Sigmoid colon (tissue), 6 donors: ENCODE measurements at regions not wholly inside any gene's neighbourhood (a gene's known extent, or its start where the extent isn't known, plus 50 kb on each side); places are given as distances from the start of the nearest gene placed in this dataset.

Experiments used
- DNase-seq: peaks from one replicate; pipeline ENCODE4 v3.0.0-alpha.2; 2019
- H3K27ac ChIP-seq, 4 donors: fragments of 200-600 bp; sonication (generic); one replicate each; pipeline ENCODE4 v1.5.1; 2016 to 2019; ENCODE audit warnings: mild to moderate bottlenecking in 1 of 4
- H3K27me3 ChIP-seq, 3 donors: fragments of 200-600 bp; sonication (generic); one replicate each; pipeline ENCODE4 v1.5.1; 2019; ENCODE audit warnings: mild to moderate bottlenecking in 1 of 3
- H3K36me3 ChIP-seq, 4 donors: fragments of 200-600 bp; sonication (generic); one replicate each; pipeline ENCODE4 v1.5.1; 2016 to 2019
- H3K4me1 ChIP-seq, 4 donors: fragments of 200-600 bp; sonication (generic); one replicate each; pipeline ENCODE4 v1.5.1; 2017 to 2019
- H3K4me3 ChIP-seq, 4 donors: fragments of 200-600 bp; sonication (generic); one replicate each; pipeline ENCODE4 v1.5.1; 2017 to 2019; ENCODE audit warnings: mild to moderate bottlenecking in 2 of 4, moderate library complexity in 1 of 4
- H3K9me3 ChIP-seq, 4 donors: fragments of 200-600 bp in 3 of 4; sonication (generic) in 3 of 4; one replicate each; pipeline versions ENCODE4 v1.5.1 to v1.6.1; 2013 to 2019
- CTCF ChIP-seq, 4 experiments: fragments of 450-650 bp in 3 of 4; fragments of 200-600 bp in 1 of 4; IDR thresholded peaks; one replicate each; pipeline ENCODE4 v1.5.1; 2016 to 2019; ENCODE audit warnings: antibody characterized with exemption in 4 of 4, mild to moderate bottlenecking in 3 of 4, moderate library complexity in 2 of 4
- EP300 ChIP-seq, 4 donors: sonication (generic); formaldehyde crosslinking; IDR thresholded peaks; one replicate each; pipeline ENCODE4 v1.6.1; 2017; ENCODE audit warnings: antibody characterized with exemption in 4 of 4
- POLR2A ChIP-seq, 2 donors: fragments of 450-650 bp; IDR thresholded peaks; one replicate each; pipeline ENCODE4 v1.6.1; 2016; ENCODE audit warnings: antibody characterized with exemption in 2 of 2, mild to moderate bottlenecking in 2 of 2, moderate library complexity in 2 of 2
- POLR2AphosphoS5 ChIP-seq, 4 donors: sonication (generic); formaldehyde crosslinking; IDR thresholded peaks; one replicate each; pipeline ENCODE4 v1.6.1; 2017; ENCODE audit warnings: antibody characterized with exemption in 4 of 4
- WGBS, 2 donors: extraction: QIAGEN DNeasy Blood & Tissue Kit; methylation state at CpG; one replicate each; pipeline ENCODE4 v1.1.7; 2013; 5-methylcytosine and 5-hydroxymethylcytosine counted together
- intact Hi-C: fragments of 100-400 bp; cut with DNase I; formaldehyde crosslinking; loops from one replicate; pipeline ENCODE4 v1.15.1; 2023
- donor health status: healthy with polysubstance abuse.
- donor health status: healthy.

GRCh38 chr3:95711789-95712188, 1102.6 kb upstream of the EPHA6 start:
- Histone ChIP-seq H3K27me3 (no peaks in the 10 kb centered on the region), H3K4me1 (no peaks in the 10 kb centered on the region), H3K27ac (no peak overlapping the region), H3K4me3 (no peak overlapping the region), H3K36me3 (no peaks in the 10 kb centered on the region), H3K9me3 (no peaks in the 10 kb centered on the region)
- TF ChIP-seq EP300 (IDR thresholded peaks at IDR 0.05) (no peak), POLR2A (IDR thresholded peaks at IDR 0.05) (no peak), CTCF (IDR thresholded peaks at IDR 0.05) (no peak), POLR2AphosphoS5 (IDR thresholded peaks at IDR 0.05) (no peak)
- intact Hi-C loops: no loop called here
- 64 to 78% methylated on average over 2 of the region's 2 CpGs for WGBS, 2 donors
- no peak for DNase-seq

DNA sequence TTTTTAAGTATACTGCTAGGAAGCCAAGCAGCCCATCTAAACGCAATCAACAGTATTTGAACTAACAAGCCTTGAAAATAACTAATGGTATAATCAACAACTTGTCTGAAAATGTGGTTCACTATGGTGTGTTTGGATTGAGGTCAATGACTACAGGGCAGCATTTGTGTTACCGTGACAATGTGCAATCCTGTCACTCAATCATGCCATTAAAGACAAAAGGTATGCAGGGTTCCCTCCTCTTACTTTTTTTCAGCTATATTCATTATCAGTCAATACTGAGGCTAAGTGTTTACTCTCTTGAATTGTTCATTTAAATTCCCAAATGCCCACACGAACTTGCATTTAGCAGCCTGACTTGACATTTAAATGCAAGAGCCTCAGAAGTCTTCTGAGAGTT, 1099.3 kb upstream of the EPHA6 start:
- Histone ChIP-seq H3K9me3 (no peaks in the 10 kb centered on the region), H3K4me3 (no peak overlapping the region), H3K27ac (no peak overlapping the region), H3K36me3 (no peaks in the 10 kb centered on the region), H3K4me1 (no peaks in the 10 kb centered on the region), H3K27me3 (no peaks in the 10 kb centered on the region)
- TF ChIP-seq POLR2AphosphoS5 (IDR thresholded peaks at IDR 0.05): no peak
- TF ChIP-seq EP300 (IDR thresholded peaks at IDR 0.05): no peak
- no peak for TF ChIP-seq CTCF (IDR thresholded peaks at IDR 0.05)
- no peak for TF ChIP-seq POLR2A (IDR thresholded peaks at IDR 0.05)
- intact Hi-C loops: no loop called here
- DNase-seq: no peak
- 65 to 66% methylated on average over 3 of the region's 3 CpGs for WGBS, 2 donors

- H3K4me1 ChIP-seq: no peaks in the 10 kb centered on the region
- no peaks in the 10 kb centered on the region for H3K36me3 ChIP-seq
- no peak overlapping the region for H3K4me3 ChIP-seq
- H3K27me3 ChIP-seq: no peaks in the 10 kb centered on the region
- no peak for DNase-seq
- no peaks in the 10 kb centered on the region for H3K9me3 ChIP-seq
- intact Hi-C loops: no loop called here
- no peak overlapping the region for H3K27ac ChIP-seq
- TF ChIP-seq POLR2A (IDR thresholded peaks at IDR 0.05): no peak
- TF ChIP-seq CTCF (IDR thresholded peaks at IDR 0.05): no peak
- TF ChIP-seq EP300 (IDR thresholded peaks at IDR 0.05): no peak
- TF ChIP-seq POLR2AphosphoS5 (IDR thresholded peaks at IDR 0.05): no peak
Measured at GRCh38 chr3:95717048-95717447, 1097.3 kb upstream of the EPHA6 start.

DNA sequence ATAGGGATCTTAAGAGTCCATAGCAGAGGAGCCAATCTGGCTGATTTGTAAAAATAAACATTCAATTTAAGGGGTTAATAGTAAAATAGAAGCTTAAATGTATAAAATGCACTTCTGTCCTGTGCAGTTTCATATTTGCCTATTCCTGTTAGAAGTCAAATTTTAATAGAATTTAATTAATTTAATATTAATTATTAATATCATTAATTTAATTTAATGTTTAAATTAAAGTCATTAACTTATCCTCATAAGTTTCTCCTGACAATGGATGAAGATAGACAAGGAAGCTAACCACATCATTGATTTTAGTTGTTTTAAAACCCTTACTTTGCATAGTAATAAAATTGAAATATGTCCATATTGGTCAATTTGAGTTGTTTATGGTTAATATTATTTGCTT, 1096.2 kb upstream of the EPHA6 start:
- Histone ChIP-seq H3K4me1 (no peaks in the 10 kb centered on the region), H3K9me3 (no peaks in the 10 kb centered on the region), H3K36me3 (no peaks in the 10 kb centered on the region), H3K27me3 (no peaks in the 10 kb centered on the region), H3K4me3 (no peak overlapping the region), H3K27ac (no peak overlapping the region)
- no peak for DNase-seq
- TF ChIP-seq EP300 (IDR thresholded peaks at IDR 0.05) (no peak), CTCF (IDR thresholded peaks at IDR 0.05) (no peak), POLR2A (IDR thresholded peaks at IDR 0.05) (no peak)
- intact Hi-C loops: no loop called here

- H3K27ac ChIP-seq: no peak overlapping the region
- no peaks in the 10 kb centered on the region for H3K27me3 ChIP-seq
- WGBS, 2 donors: 66 to 73% methylated on average over 4 of the region's 4 CpGs
- intact Hi-C loops: no loop called here
- TF ChIP-seq POLR2AphosphoS5 (IDR thresholded peaks at IDR 0.05) (no peak), CTCF (IDR thresholded peaks at IDR 0.05) (no peak), POLR2A (IDR thresholded peaks at IDR 0.05) (no peak), EP300 (IDR thresholded peaks at IDR 0.05) (no peak)
- no peaks in the 10 kb centered on the region for H3K4me1 ChIP-seq
- no peak overlapping the region for H3K4me3 ChIP-seq
- no peaks in the 10 kb centered on the region for H3K9me3 ChIP-seq
- no peak for DNase-seq
- no peaks in the 10 kb centered on the region for H3K36me3 ChIP-seq
Measured at GRCh38 chr3:95719481-95719880, 1094.9 kb upstream of the EPHA6 start.
